HCT116 (cell line): ENCODE measurements at regions not wholly inside any gene's neighbourhood (a gene's known extent, or its start where the extent isn't known, plus 50 kb on each side); places are given as distances from the start of the nearest gene placed in this dataset.

Source experiments
- ATAC-seq: fragments of 200-7000 bp; cut with Tn5 transposase; 2 replicates; pipeline ENCODE4 v1.9.1; 2020; ENCODE audit warnings: mild to moderate bottlenecking, moderate library complexity
- BruUV-seq: library from RNA; stranded (reverse); fragments of 400-500 nt; replicated peaks from 2 replicates; lab custom pipeline; 2021; lab: Mats Ljungman, UMichigan
- CTCF ChIA-PET: fragments of 300-600 bp; sonication (Branson Sonifier 250); formaldehyde crosslinking; loops from one replicate; lab custom pipeline; 2021; ENCODE audit warnings: antibody characterized with exemption; lab: Charles Lee
- POLR2A ChIA-PET: fragments of 300-600, 350-600 bp; sonication (Branson Sonifier 250); formaldehyde crosslinking; loops from one replicate; lab custom pipeline; 2021; ENCODE audit warnings: antibody characterized with exemption; lab: Charles Lee
- RAD21 ChIA-PET, 2 experiments: fragments of 300-600 bp; sonication (Branson Sonifier 250); formaldehyde crosslinking; loops; one replicate each; lab custom pipeline; 2023; ENCODE audit warnings: low total read pairs in 2 of 2; ENCODE audit not compliant: uncharacterized antibody in 2 of 2, unreplicated experiment in 2 of 2, low non-redundant PET in 1 of 2; lab: Charles Lee
- DNase-seq: peaks from one replicate; pipeline ENCODE4 v3.0.0-alpha.2; 2010; ENCODE audit warnings: low read depth, low spot score
- H2AFZ ChIP-seq: fragments of 200-600 bp; shearing (Covaris generic), sonication (generic); 2 replicates; pipeline ENCODE4 v1.6.1; 2017; ENCODE audit warnings: low read depth, mixed run types, mixed read lengths, antibody characterized with exemption, low read length; ENCODE audit not compliant: poor library complexity, severe bottlenecking
- H3K27ac ChIP-seq: 2 replicates; pipeline ENCODE4 v1.5.1; 2012; ENCODE audit warnings: low read depth, low read length
- H3K27me3 ChIP-seq: fragments of 200-600 bp; sonication (generic); 2 replicates; pipeline ENCODE4 v1.6.1; 2016; ENCODE audit warnings: mixed run types, low read length, mixed read lengths; ENCODE audit not compliant: insufficient read depth
- H3K36me3 ChIP-seq, 2 experiments: fragments of 200-500 bp in 1 of 2; fragments of 200-600 bp in 1 of 2; sonication (Bioruptor generic) in 1 of 2; sonication (generic) in 1 of 2; 2 replicates each; pipeline versions ENCODE4 v1.5.1 to v1.6.1; 2014 to 2016; ENCODE audit warnings: low read length in 2 of 2, inconsistent platforms in 1 of 2, mixed read lengths in 1 of 2, mixed run types in 1 of 2; ENCODE audit not compliant: insufficient read depth in 2 of 2, control insufficient read depth in 1 of 2
- H3K4me1 ChIP-seq, 2 experiments: fragments of 200-600 bp in 1 of 2; sonication (generic) in 1 of 2; 2 replicates each; pipeline versions ENCODE4 v1.5.1 to v1.6.1; 2012 to 2017; ENCODE audit warnings: low read length in 2 of 2, inconsistent platforms in 1 of 2, mild to moderate bottlenecking in 1 of 2, mixed read lengths in 1 of 2, mixed run types in 1 of 2, moderate library complexity in 1 of 2; ENCODE audit not compliant: insufficient read depth in 2 of 2, control insufficient read depth in 1 of 2
- H3K4me2 ChIP-seq: fragments of 200-600 bp; sonication (generic); 2 replicates; pipeline ENCODE4 v1.6.1; 2017; ENCODE audit warnings: mixed run types, low read length, mixed read lengths
- H3K4me3 ChIP-seq, 2 experiments: fragments of 200-600 bp in 1 of 2; sonication (generic) in 1 of 2; replicated peaks in 1 of 2; 2 replicates each; pipeline ENCODE4 v1.5.1; 2011 to 2016; ENCODE audit warnings: low read length in 2 of 2, control low read depth in 1 of 2, low read depth in 1 of 2, mild to moderate bottlenecking in 1 of 2, mixed read lengths in 1 of 2, mixed run types in 1 of 2
- H3K79me2 ChIP-seq: fragments of 200-600 bp; sonication (generic); 2 replicates; pipeline ENCODE4 v1.6.1; 2017; ENCODE audit warnings: mild to moderate bottlenecking, mixed run types, low read length, moderate library complexity, mixed read lengths; ENCODE audit not compliant: insufficient read depth
- H3K9ac ChIP-seq: fragments of 200-600 bp; sonication (generic); 2 replicates; pipeline ENCODE4 v1.6.1; 2016; ENCODE audit warnings: low read length, mixed read lengths
- H3K9me2 ChIP-seq: fragments of 200-600 bp; sonication (generic), shearing (Covaris generic); 2 replicates; pipeline ENCODE4 v1.6.1; 2017; ENCODE audit warnings: mixed run types, mild to moderate bottlenecking, moderate library complexity; ENCODE audit not compliant: insufficient read depth
- H3K9me3 ChIP-seq, 2 experiments: fragments of 200-500 bp in 1 of 2; fragments of 200-600 bp in 1 of 2; sonication (Bioruptor generic) in 1 of 2; sonication (generic) in 1 of 2; 2 replicates each; pipeline ENCODE4 v1.6.1; 2014 to 2017; ENCODE audit warnings: low read length in 2 of 2, mixed read lengths in 2 of 2, inconsistent platforms in 1 of 2, low read depth in 1 of 2, mild to moderate bottlenecking in 1 of 2, mixed run types in 1 of 2, moderate library complexity in 1 of 2; ENCODE audit not compliant: control insufficient read depth in 1 of 2, insufficient read depth in 1 of 2
- H4K20me1 ChIP-seq: fragments of 200-600 bp; sonication (generic), shearing (Covaris generic); 2 replicates; pipeline ENCODE4 v1.6.1; 2017; ENCODE audit warnings: mixed run types, mild to moderate bottlenecking, moderate library complexity; ENCODE audit not compliant: insufficient read depth
- CTCF ChIP-seq, 3 experiments: fragments of 200-600 bp in 1 of 3; sonication (generic) in 1 of 3; IDR thresholded peaks in 2 of 3; conservative IDR thresholded peaks in 1 of 3; 2 replicates each; pipeline ENCODE4 v1.5.1; 2012 to 2017; ENCODE audit warnings: low read depth in 2 of 3, low read length in 2 of 3, antibody characterized with exemption in 1 of 3, borderline replicate concordance in 1 of 3, control low read depth in 1 of 3, mild to moderate bottlenecking in 1 of 3, mixed read lengths in 1 of 3, mixed run types in 1 of 3, moderate library complexity in 1 of 3; ENCODE audit not compliant: insufficient read depth in 1 of 3
- EZH2 ChIP-seq: fragments of 200-600 bp; sonication (generic); IDR thresholded peaks from 2 replicates; pipeline ENCODE4 v1.6.1; 2017; ENCODE audit warnings: antibody characterized with exemption, mixed run types
- EZH2phosphoT487 ChIP-seq: fragments of 200-600 bp; IDR thresholded peaks from 2 replicates; pipeline ENCODE4 v1.6.1; 2018; ENCODE audit warnings: antibody characterized with exemption, borderline replicate concordance
- FOSL1 ChIP-seq: IDR thresholded peaks from 2 replicates; pipeline ENCODE4 v1.6.1; 2012; ENCODE audit warnings: low read depth
- JUND ChIP-seq: IDR thresholded peaks from 2 replicates; pipeline ENCODE4 v1.6.1; 2012
- REST ChIP-seq: IDR thresholded peaks from 2 replicates; pipeline ENCODE4 v1.6.1; 2012; ENCODE audit warnings: low read depth
- YY1 ChIP-seq: IDR thresholded peaks from 2 replicates; pipeline ENCODE4 v1.6.1; 2011; ENCODE audit warnings: low read length, low read depth, moderate library complexity, mild to moderate bottlenecking; ENCODE audit not compliant: insufficient replicate concordance; ENCODE audit errors: extremely low read depth
- ZFX ChIP-seq: fragments of 450-650 bp; IDR thresholded peaks from 2 replicates; pipeline ENCODE4 v1.6.1; 2017
- intact Hi-C: fragments of 100-400 bp; cut with micrococcal nuclease; formaldehyde crosslinking; loops from 2 replicates; pipeline ENCODE4 v1.10.0; 2022

GRCh38 chrX:5724123-5724522 is 504.5 kb downstream of the NLGN4X start:
- no peak overlapping the region for H3K27ac ChIP-seq
- ATAC-seq = no peak
- no peaks in the 10 kb centered on the region for H4K20me1 ChIP-seq
- CTCF ChIA-PET = no interaction called here
- TF ChIP-seq JUND = no peak
- TF ChIP-seq, all 23 proteins: peak for 0
- no peak overlapping the region for H3K9ac ChIP-seq
- H2AFZ ChIP-seq = no peak overlapping the region
- DNase-seq = no peak
- no peaks in the 10 kb centered on the region for H3K4me1 ChIP-seq
- H3K9me3 ChIP-seq = no peaks in the 10 kb centered on the region
- H3K4me2 ChIP-seq = no peak overlapping the region
- H3K9me2 ChIP-seq = no peaks in the 10 kb centered on the region
- intact Hi-C loops = no loop called here
- RAD21 ChIA-PET = no interaction called here
- no TSS peak for BruUV-seq
- H3K36me3 ChIP-seq = no peaks in the 10 kb centered on the region
- no peak overlapping the region for H3K4me3 ChIP-seq
- H3K27me3 ChIP-seq = no peaks in the 10 kb centered on the region
- no peaks in the 10 kb centered on the region for H3K79me2 ChIP-seq
- POLR2A ChIA-PET = no interaction called here

- no TSS peak for BruUV-seq
- no peaks in the 10 kb centered on the region for H3K4me1 ChIP-seq
- H3K27me3 ChIP-seq = no peaks in the 10 kb centered on the region
- H4K20me1 ChIP-seq = no peaks in the 10 kb centered on the region
- H3K36me3 ChIP-seq = no peaks in the 10 kb centered on the region
- intact Hi-C loops = no loop called here
- no peak overlapping the region for H3K27ac ChIP-seq
- ChIA-PET RAD21 (no interaction called here), CTCF (no interaction called here), POLR2A (no interaction called here)
- no peak overlapping the region for H3K4me3 ChIP-seq
- DNase-seq (no peak), ATAC-seq (no peak)
- no peaks in the 10 kb centered on the region for H3K9me3 ChIP-seq
- no peaks in the 10 kb centered on the region for H3K79me2 ChIP-seq
- H3K9me2 ChIP-seq = no peaks in the 10 kb centered on the region
- no peak overlapping the region for H3K4me2 ChIP-seq
- no peak for TF ChIP-seq FOSL1
- no peak for TF ChIP-seq EZH2
- TF ChIP-seq YY1 = no peak
- TF ChIP-seq JUND = no peak
- TF ChIP-seq CTCF (IDR thresholded peaks at IDR 0.05 in 2 of 3, conservative IDR thresholded peaks at IDR 0.05 in 1 of 3; ENCODE audit: borderline replicate concordance in 1 of 3, insufficient read depth in 1 of 3, low read depth in 2 of 3, low read length in 2 of 3) = no peak
- no peak for TF ChIP-seq ZFX
- no peak for TF ChIP-seq EZH2phosphoT487
- no peak for TF ChIP-seq REST
- no peak overlapping the region for H3K9ac ChIP-seq
- H2AFZ ChIP-seq = no peak overlapping the region
Observed at GRCh38 chrX:5718651-5719050, 510.0 kb downstream of the NLGN4X start.
